ENCODE measurements at regions not wholly inside any gene's neighbourhood (a gene's known extent, or its start where the extent isn't known, plus 50 kb on each side); places are given as distances from the start of the nearest gene placed in this dataset.

- intact Hi-C loops (cut with DNase I; ENCODE audit: low total_unique reads), result no loop called here
- 51 to 63% methylated on average over 8 of the region's 8 CpGs for WGBS, 2 donors
- TF ChIP-seq POLR2A (IDR thresholded peaks at IDR 0.05) (no peak), CTCF (IDR thresholded peaks at IDR 0.05) (no peak)
- DNase-seq (ENCODE audit: low spot score in 2 of 2), result no peak
- H3K4me3 ChIP-seq (ENCODE audit: low read depth, poor library complexity, severe bottlenecking), result no peak overlapping the region
Observed at GRCh38 chr20:6269168-6269873, 146.5 kb upstream of the FERMT1 start.

- intact Hi-C loops (cut with DNase I; ENCODE audit: low total_unique reads), result no loop called here
- TF ChIP-seq CTCF (IDR thresholded peaks at IDR 0.05) (no peak), POLR2A (IDR thresholded peaks at IDR 0.05) (no peak)
- no peak overlapping the region for H3K4me3 ChIP-seq (ENCODE audit: low read depth, poor library complexity, severe bottlenecking)
- WGBS, 2 donors, result 26% methylated on average over 10 of the region's 10 CpGs
- no peak for DNase-seq (ENCODE audit: low spot score in 2 of 2)
Observed at GRCh38 chr20:6265204-6265904, 142.5 kb upstream of the FERMT1 start.

- intact Hi-C loops (cut with DNase I; ENCODE audit: low total_unique reads), result no loop called here
- TF ChIP-seq POLR2A (IDR thresholded peaks at IDR 0.05), result no peak
- no peak for TF ChIP-seq CTCF (IDR thresholded peaks at IDR 0.05)
Observed at GRCh38 chr20:6253396-6253795, 130.6 kb upstream of the FERMT1 start.

GRCh38 chr20:6245436-6245835, 122.6 kb upstream of the FERMT1 start:
- TF ChIP-seq POLR2A (IDR thresholded peaks at IDR 0.05) (no peak), CTCF (IDR thresholded peaks at IDR 0.05) (no peak)
- H3K4me3 ChIP-seq (ENCODE audit: low read depth, poor library complexity, severe bottlenecking), result no peak overlapping the region
- DNase-seq (ENCODE audit: low spot score in 2 of 2), result no peak
- WGBS, 2 donors, result 86 to 89% methylated on average over 4 of the region's 4 CpGs
- intact Hi-C loops (cut with DNase I; ENCODE audit: low total_unique reads), result no loop called here

More at GRCh38 chr20:6253396-6253795, 130.6 kb upstream of the FERMT1 start:
- no peak for DNase-seq (ENCODE audit: low spot score in 2 of 2)
- no peak overlapping the region for H3K4me3 ChIP-seq (ENCODE audit: low read depth, poor library complexity, severe bottlenecking)
- 55 to 60% methylated on average over 2 of the region's 2 CpGs for WGBS, 2 donors

GRCh38 chr20:6241591-6241990, 118.8 kb upstream of the FERMT1 start:
- WGBS, 2 donors, result 96 to 97% methylated on average over 1 of the region's 1 CpG
- intact Hi-C loops (cut with DNase I; ENCODE audit: low total_unique reads), result no loop called here
- no peak for DNase-seq (ENCODE audit: low spot score in 2 of 2)
- TF ChIP-seq CTCF (IDR thresholded peaks at IDR 0.05) (no peak), POLR2A (IDR thresholded peaks at IDR 0.05) (no peak)
- no peak overlapping the region for H3K4me3 ChIP-seq (ENCODE audit: low read depth, poor library complexity, severe bottlenecking)
